ENCODE measurements at regions not wholly inside any gene's neighbourhood (a gene's known extent, or its start where the extent isn't known, plus 50 kb on each side); places are given as distances from the start of the nearest gene placed in this dataset.
"Not testable (repeated sequence)": the region's sequence is repeated elsewhere in the genome, so short reads cannot be mapped to it uniquely, and the experiment has no call there.

- no peak for DNase-seq
These were observed 92.4 kb upstream of the TGM3 start for GRCh38 chr20:2203436-2203835.

GRCh38 chr20:2204021-2204420 is 91.8 kb upstream of the TGM3 start:
- no peak for DNase-seq

- peak; percentile 49 for DNase-seq
These were observed 88.6 kb upstream of the TGM3 start for GRCh38 chr20:2206957-2207769.

- DNase-seq = no peak
These were observed 88.1 kb upstream of the TGM3 start for GRCh38 chr20:2207770-2208097.

- DNase-seq = no peak
These were observed 86.9 kb upstream of the TGM3 start for GRCh38 chr20:2208897-2209296.

- peak; percentile 74 for DNase-seq
These were observed 84.9 kb upstream of the TGM3 start for GRCh38 chr20:2210646-2211552.

GRCh38 chr20:2212456-2213015 is 83.3 kb upstream of the TGM3 start:
- DNase-seq = no peak

GRCh38 chr20:2213401-2213800 is 82.4 kb upstream of the TGM3 start:
- no peak for DNase-seq

GRCh38 chr20:2217857-2218539 is 77.8 kb upstream of the TGM3 start:
- DNase-seq = no peak

GRCh38 chr20:2219481-2220006 is 76.3 kb upstream of the TGM3 start:
- no peak for DNase-seq

- no peak for DNase-seq
These were observed 75.5 kb upstream of the TGM3 start for GRCh38 chr20:2220298-2220697.

GRCh38 chr20:2221921-2222320 is 73.9 kb upstream of the TGM3 start:
- no peak for DNase-seq

GRCh38 chr20:2223558-2224367 is 72.0 kb upstream of the TGM3 start:
- no peak for DNase-seq

GRCh38 chr20:2224368-2224639 is 71.5 kb upstream of the TGM3 start:
- DNase-seq = no peak

- not testable (repeated sequence) for DNase-seq
These were observed 68.5 kb upstream of the TGM3 start for GRCh38 chr20:2227285-2227684.

- no peak for DNase-seq
These were observed 67.9 kb upstream of the TGM3 start for GRCh38 chr20:2227861-2228260.

- DNase-seq = no peak
These were observed 66.9 kb upstream of the TGM3 start for GRCh38 chr20:2228926-2229325.

- no peak for DNase-seq
These were observed 64.9 kb upstream of the TGM3 start for GRCh38 chr20:2230726-2231488.

- no peak for DNase-seq
These were observed 64.1 kb upstream of the TGM3 start for GRCh38 chr20:2231701-2232100.

- DNase-seq = peak; percentile 67
These were observed 61.1 kb upstream of the TGM3 start for GRCh38 chr20:2234598-2235191.

GRCh38 chr20:2236256-2236655 is 59.5 kb upstream of the TGM3 start:
- DNase-seq = no peak

All from fibroblast of skin of right quadriceps (primary cell).